HepG2 (cell line): ENCODE measurements at regions not wholly inside any gene's neighbourhood (a gene's known extent, or its start where the extent isn't known, plus 50 kb on each side); places are given as distances from the start of the nearest gene placed in this dataset.

Experiments
- ATAC-seq: fragments of 200-7000 bp; cut with Tn5 transposase; 3 replicates; pipeline ENCODE4 v1.9.1; 2020; ENCODE audit warnings: mild to moderate bottlenecking, moderate library complexity
- BruUV-seq: library from RNA; stranded (reverse); fragments of 400-500 nt; replicated peaks from 2 replicates; lab custom pipeline; 2021; lab: Mats Ljungman, UMichigan
- CTCF ChIA-PET: fragments of 300-600 bp; formaldehyde crosslinking; extraction: SDS; loops from one replicate; lab custom pipeline; 2021; ENCODE audit warnings: low total read pairs, inconsistent platforms, low intra/inter-chr PET ratio; lab: Yijun Ruan, JAX
- POLR2A ChIA-PET: fragments of 350-600 bp; sonication (Branson Sonifier 250); formaldehyde crosslinking; loops from one replicate; lab custom pipeline; 2020; ENCODE audit warnings: antibody characterized with exemption, inconsistent platforms; lab: Yijun Ruan, JAX
- DNase-seq: peaks from one replicate; pipeline ENCODE4 v3.0.0-alpha.2; 2015; ENCODE audit warnings: low spot score
- FAIRE-seq: peaks from 3 replicates; lab custom pipeline; 2011; peaks lifted over from hg19 to GRCh38; lab: Jason Lieb, UNC
- H2AFZ ChIP-seq: one replicate; pipeline ENCODE4 v1.6.1; 2011; ENCODE audit warnings: low read length, inconsistent platforms
- H3K27ac ChIP-seq: fragments of 300-600 bp; 3 replicates; pipeline ENCODE4 v1.8.0; 2011; ENCODE audit warnings: mixed run types, mild to moderate bottlenecking, mixed read lengths, low read length, inconsistent platforms; ENCODE audit not compliant: insufficient read depth; ENCODE audit errors: extremely low read length
- H3K27me3 ChIP-seq, 2 experiments: fragments of 200-600 bp in 1 of 2; 2 replicates in 1 of 2; 3 replicates in 1 of 2; pipeline versions ENCODE4 v1.6.0 to v1.8.0; 2011; ENCODE audit warnings: low read length in 2 of 2, mild to moderate bottlenecking in 2 of 2, moderate library complexity in 2 of 2, inconsistent platforms in 1 of 2; ENCODE audit not compliant: insufficient read depth in 2 of 2, control insufficient read depth in 1 of 2
- H3K36me3 ChIP-seq, 2 experiments: fragments of 200-600 bp in 1 of 2; replicated peaks in 1 of 2; 2 replicates in 1 of 2; 3 replicates in 1 of 2; pipeline versions ENCODE4 v1.5.1 to v1.8.0; 2011; ENCODE audit warnings: low read length in 2 of 2, inconsistent platforms in 1 of 2; ENCODE audit not compliant: insufficient read depth in 2 of 2, control insufficient read depth in 1 of 2
- H3K4me1 ChIP-seq: 2 replicates; pipeline ENCODE4 v1.5.1; 2012; ENCODE audit warnings: low read length, inconsistent platforms; ENCODE audit not compliant: insufficient read depth
- H3K4me2 ChIP-seq: 2 replicates; pipeline ENCODE4 v1.6.0; 2011; ENCODE audit warnings: low read depth, low read length, inconsistent platforms
- H3K4me3 ChIP-seq, 3 experiments: fragments of 200-600 bp in 1 of 3; sonication (generic), shearing (Covaris generic) in 1 of 3; replicated peaks in 1 of 3; 2 replicates each; pipeline ENCODE4 v1.5.1; 2011 to 2016; ENCODE audit warnings: low read length in 3 of 3, inconsistent platforms in 2 of 3, low read depth in 2 of 3, mild to moderate bottlenecking in 2 of 3, control low read depth in 1 of 3, mixed read lengths in 1 of 3; ENCODE audit not compliant: insufficient read depth in 1 of 3
- H3K79me2 ChIP-seq: one replicate; pipeline ENCODE4 v1.6.1; 2011; ENCODE audit warnings: low read length, inconsistent platforms; ENCODE audit not compliant: insufficient read depth
- H3K9ac ChIP-seq: 2 replicates; pipeline ENCODE4 v1.6.0; 2011; ENCODE audit warnings: mild to moderate bottlenecking, low read depth, low read length, inconsistent platforms; ENCODE audit not compliant: insufficient read depth
- H3K9me3 ChIP-seq: 2 replicates; pipeline ENCODE4 v1.5.1; 2012; ENCODE audit warnings: mild to moderate bottlenecking, low read length
- H4K20me1 ChIP-seq: 2 replicates; pipeline ENCODE4 v1.6.0; 2011; ENCODE audit warnings: inconsistent platforms, mild to moderate bottlenecking, low read length, moderate library complexity; ENCODE audit not compliant: insufficient read depth
- FOXA1 ChIP-seq, 2 experiments: fragments of 450-650 bp in 1 of 2; sonication (generic) in 1 of 2; formaldehyde crosslinking in 1 of 2; IDR thresholded peaks; 2 replicates each; pipeline versions ENCODE4 v1.4.0 to v1.6.1; 2016 to 2020; ENCODE audit warnings: missing genetic modification reagents in 1 of 2
- NFAT5 ChIP-seq: sonication (generic); formaldehyde crosslinking; IDR thresholded peaks from 2 replicates; pipeline ENCODE4 v1.4.0; 2020; ENCODE audit warnings: missing genetic modification reagents
- TP53 ChIP-seq: sonication (generic); formaldehyde crosslinking; conservative IDR thresholded peaks from 2 replicates; pipeline ENCODE4 v1.4.0; 2020; ENCODE audit warnings: missing genetic modification reagents
- ZKSCAN8 ChIP-seq: IDR thresholded peaks from 2 replicates; pipeline ENCODE4 v1.6.1; 2016; ENCODE audit warnings: borderline replicate concordance, missing genetic modification reagents, missing compliant biosample characterization
- ZNF251 ChIP-seq: sonication (generic); formaldehyde crosslinking; IDR thresholded peaks from 2 replicates; pipeline ENCODE4 v1.9.0; 2021; ENCODE audit warnings: mild to moderate bottlenecking, missing genetic modification reagents
- ZNF780A ChIP-seq: sonication (generic); formaldehyde crosslinking; IDR thresholded peaks from 2 replicates; pipeline ENCODE4 v1.8.0; 2022; ENCODE audit warnings: mild to moderate bottlenecking, missing genetic modification reagents, moderate library complexity
- ZNF788 ChIP-seq: sonication (generic); formaldehyde crosslinking; IDR thresholded peaks from 2 replicates; pipeline ENCODE4 v1.5.0; 2020; ENCODE audit warnings: mild to moderate bottlenecking, missing genetic modification reagents, borderline replicate concordance
- WGBS: methylation state at CpG from one replicate; pipeline ENCODE4 v1.1.6; 2017; ENCODE audit warnings: low lambda C conversion rate; 5-methylcytosine and 5-hydroxymethylcytosine counted together
- in situ Hi-C: cut with HindIII; loops from 2 replicates; pipeline ENCODE4 v1.10.0; 2017; ENCODE audit warnings: low pct_unique_long_range_greater_than_20kb; ENCODE audit not compliant: extremely low pct_ligation_motif_present
- intact Hi-C: fragments of 100-400 bp; cut with micrococcal nuclease; formaldehyde crosslinking; loops from one replicate; pipeline ENCODE4 v1.10.0; 2022; ENCODE audit not compliant: unreplicated experiment
- TF ChIP-seq, protein P1 (sequence below): sonication (generic); formaldehyde crosslinking; IDR thresholded peaks from 2 replicates; pipeline ENCODE4 v1.4.0; 2020; ENCODE audit warnings: mild to moderate bottlenecking, missing genetic modification reagents, borderline replicate concordance
- TF ChIP-seq, protein P2 (sequence below): sonication (generic); formaldehyde crosslinking; IDR thresholded peaks from 2 replicates; pipeline ENCODE4 v1.4.0; 2020; ENCODE audit warnings: missing genetic modification reagents, borderline replicate concordance

DNA sequence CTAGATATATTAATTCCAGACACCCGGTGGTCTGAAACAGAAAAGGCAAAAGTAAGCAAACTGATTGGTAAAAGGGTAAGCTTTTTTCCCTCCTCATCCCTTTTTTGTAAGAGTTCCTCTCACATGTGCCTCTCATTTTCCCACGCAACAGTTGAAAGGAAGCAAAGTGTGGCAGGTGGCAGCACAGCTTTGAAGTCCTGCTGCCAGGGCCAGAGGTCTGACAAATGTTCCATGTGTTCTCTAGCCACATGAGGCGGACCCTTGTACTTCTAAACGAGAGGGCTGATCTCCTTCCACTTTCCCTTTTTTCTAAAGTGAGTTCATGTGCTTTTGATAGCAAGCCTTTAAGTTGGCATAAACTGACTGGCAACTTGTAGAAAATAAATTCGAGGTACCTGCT lies 217.5 kb downstream of the POLR1F start (continued):
- TF ChIP-seq, protein P1, sequence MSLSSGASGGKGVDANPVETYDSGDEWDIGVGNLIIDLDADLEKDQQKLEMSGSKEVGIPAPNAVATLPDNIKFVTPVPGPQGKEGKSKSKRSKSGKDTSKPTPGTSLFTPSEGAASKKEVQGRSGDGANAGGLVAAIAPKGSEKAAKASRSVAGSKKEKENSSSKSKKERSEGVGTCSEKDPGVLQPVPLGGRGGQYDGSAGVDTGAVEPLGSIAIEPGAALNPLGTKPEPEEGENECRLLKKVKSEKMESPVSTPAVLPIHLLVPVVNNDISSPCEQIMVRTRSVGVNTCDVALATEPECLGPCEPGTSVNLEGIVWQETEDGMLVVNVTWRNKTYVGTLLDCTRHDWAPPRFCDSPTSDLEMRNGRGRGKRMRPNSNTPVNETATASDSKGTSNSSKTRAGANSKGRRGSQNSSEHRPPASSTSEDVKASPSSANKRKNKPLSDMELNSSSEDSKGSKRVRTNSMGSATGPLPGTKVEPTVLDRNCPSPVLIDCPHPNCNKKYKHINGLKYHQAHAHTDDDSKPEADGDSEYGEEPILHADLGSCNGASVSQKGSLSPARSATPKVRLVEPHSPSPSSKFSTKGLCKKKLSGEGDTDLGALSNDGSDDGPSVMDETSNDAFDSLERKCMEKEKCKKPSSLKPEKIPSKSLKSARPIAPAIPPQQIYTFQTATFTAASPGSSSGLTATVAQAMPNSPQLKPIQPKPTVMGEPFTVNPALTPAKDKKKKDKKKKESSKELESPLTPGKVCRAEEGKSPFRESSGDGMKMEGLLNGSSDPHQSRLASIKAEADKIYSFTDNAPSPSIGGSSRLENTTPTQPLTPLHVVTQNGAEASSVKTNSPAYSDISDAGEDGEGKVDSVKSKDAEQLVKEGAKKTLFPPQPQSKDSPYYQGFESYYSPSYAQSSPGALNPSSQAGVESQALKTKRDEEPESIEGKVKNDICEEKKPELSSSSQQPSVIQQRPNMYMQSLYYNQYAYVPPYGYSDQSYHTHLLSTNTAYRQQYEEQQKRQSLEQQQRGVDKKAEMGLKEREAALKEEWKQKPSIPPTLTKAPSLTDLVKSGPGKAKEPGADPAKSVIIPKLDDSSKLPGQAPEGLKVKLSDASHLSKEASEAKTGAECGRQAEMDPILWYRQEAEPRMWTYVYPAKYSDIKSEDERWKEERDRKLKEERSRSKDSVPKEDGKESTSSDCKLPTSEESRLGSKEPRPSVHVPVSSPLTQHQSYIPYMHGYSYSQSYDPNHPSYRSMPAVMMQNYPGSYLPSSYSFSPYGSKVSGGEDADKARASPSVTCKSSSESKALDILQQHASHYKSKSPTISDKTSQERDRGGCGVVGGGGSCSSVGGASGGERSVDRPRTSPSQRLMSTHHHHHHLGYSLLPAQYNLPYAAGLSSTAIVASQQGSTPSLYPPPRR (CRISPR knock-in tag) = no peak
- TF ChIP-seq ZNF780A (CRISPR knock-in tag) = no peak

DNA sequence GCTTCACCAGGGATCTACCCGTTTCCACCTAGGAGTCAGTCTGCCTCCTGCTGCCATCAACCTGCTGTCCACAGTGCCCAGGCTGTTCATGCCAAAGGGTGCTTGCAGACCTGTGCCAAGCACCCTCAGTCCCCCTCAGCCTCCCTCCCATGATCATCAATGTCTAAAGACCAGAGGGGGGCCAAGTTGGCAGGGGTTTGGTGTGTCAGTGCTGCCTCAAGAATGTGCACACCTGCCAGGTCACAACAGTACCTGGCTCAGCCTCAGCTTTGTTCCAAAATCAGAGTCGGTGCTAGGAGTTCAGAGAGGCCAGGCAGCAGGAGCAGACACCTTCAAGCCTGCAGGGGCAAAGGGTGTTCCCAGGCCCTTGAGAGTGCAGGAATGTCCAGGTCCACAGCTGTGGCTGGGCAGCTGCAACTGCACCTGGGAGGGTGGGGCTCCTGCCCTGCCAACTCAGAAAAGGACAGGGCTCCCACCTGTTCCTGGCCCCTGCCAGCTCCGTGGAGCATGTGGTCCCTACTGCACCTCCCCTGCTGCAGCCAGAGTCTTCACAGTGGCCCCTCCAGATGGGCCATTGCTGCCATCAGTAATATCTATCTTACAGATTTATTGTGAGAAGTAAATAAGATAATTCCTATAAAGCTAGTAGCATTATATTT lies 219.5 kb downstream of the POLR1F start:
- Histone ChIP-seq H4K20me1 (no peaks in the 10 kb centered on the region), H2AFZ (no peak overlapping the region), H3K4me2 (no peak overlapping the region), H3K9ac (no peak overlapping the region), H3K9me3 (peaks cover 73% of the 10 kb centered on the region), H3K27ac (no peak overlapping the region), H3K79me2 (no peaks in the 10 kb centered on the region), H3K36me3 (no peaks in the 10 kb centered on the region), H3K4me1 (no peaks in the 10 kb centered on the region), H3K27me3 (no peaks in the 10 kb centered on the region), H3K4me3 (no peak overlapping the region)
- FAIRE-seq (no peak), ATAC-seq (no peak), DNase-seq (no peak)
- BruUV-seq = no TSS peak
- ChIA-PET CTCF (no interaction called here), POLR2A (no interaction called here)
- in situ Hi-C loops = no loop called here
- WGBS = 0% methylated on average over 1 of the region's 3 CpGs
- intact Hi-C loops = no loop called here
- TF ChIP-seq NFAT5 (CRISPR knock-in tag) (no peak), TP53 (CRISPR knock-in tag) (no peak), ZKSCAN8 (CRISPR knock-in tag) (no peak), ZNF788 (no peak), ZNF251 (CRISPR knock-in tag) (no peak), FOXA1 (IDR thresholded peaks at IDR 0.05) (no peak), FOXA1 (CRISPR knock-in tag; IDR thresholded peaks at IDR 0.05) (no peak)
- TF ChIP-seq, protein P2, sequence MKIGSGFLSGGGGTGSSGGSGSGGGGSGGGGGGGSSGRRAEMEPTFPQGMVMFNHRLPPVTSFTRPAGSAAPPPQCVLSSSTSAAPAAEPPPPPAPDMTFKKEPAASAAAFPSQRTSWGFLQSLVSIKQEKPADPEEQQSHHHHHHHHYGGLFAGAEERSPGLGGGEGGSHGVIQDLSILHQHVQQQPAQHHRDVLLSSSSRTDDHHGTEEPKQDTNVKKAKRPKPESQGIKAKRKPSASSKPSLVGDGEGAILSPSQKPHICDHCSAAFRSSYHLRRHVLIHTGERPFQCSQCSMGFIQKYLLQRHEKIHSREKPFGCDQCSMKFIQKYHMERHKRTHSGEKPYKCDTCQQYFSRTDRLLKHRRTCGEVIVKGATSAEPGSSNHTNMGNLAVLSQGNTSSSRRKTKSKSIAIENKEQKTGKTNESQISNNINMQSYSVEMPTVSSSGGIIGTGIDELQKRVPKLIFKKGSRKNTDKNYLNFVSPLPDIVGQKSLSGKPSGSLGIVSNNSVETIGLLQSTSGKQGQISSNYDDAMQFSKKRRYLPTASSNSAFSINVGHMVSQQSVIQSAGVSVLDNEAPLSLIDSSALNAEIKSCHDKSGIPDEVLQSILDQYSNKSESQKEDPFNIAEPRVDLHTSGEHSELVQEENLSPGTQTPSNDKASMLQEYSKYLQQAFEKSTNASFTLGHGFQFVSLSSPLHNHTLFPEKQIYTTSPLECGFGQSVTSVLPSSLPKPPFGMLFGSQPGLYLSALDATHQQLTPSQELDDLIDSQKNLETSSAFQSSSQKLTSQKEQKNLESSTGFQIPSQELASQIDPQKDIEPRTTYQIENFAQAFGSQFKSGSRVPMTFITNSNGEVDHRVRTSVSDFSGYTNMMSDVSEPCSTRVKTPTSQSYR = no peak
